ENCODE measurements at regions not wholly inside any gene's neighbourhood (a gene's known extent, or its start where the extent isn't known, plus 50 kb on each side); places are given as distances from the start of the nearest gene placed in this dataset.

GRCh38 chr2:187107001-187107400 lies 258.0 kb upstream of the ZSWIM2 start:
- ATAC-seq (no peak), DNase-seq (ENCODE audit: low spot score) (no peak)
- H3F3A ChIP-seq (replicated peaks; ENCODE audit: low read depth), result no peaks in the 10 kb centered on the region
- no peak for TF ChIP-seq CTCF (conservative IDR thresholded peaks at IDR 0.05; ENCODE audit: low read depth in 2 of 2)
- TF ChIP-seq NANOG (IDR thresholded peaks at IDR 0.05; ENCODE audit: borderline replicate concordance), result no peak
- TF ChIP-seq ZNF114 (CRISPR knock-in tag; IDR thresholded peaks at IDR 0.05), result no peak
- TF ChIP-seq, protein P1, sequence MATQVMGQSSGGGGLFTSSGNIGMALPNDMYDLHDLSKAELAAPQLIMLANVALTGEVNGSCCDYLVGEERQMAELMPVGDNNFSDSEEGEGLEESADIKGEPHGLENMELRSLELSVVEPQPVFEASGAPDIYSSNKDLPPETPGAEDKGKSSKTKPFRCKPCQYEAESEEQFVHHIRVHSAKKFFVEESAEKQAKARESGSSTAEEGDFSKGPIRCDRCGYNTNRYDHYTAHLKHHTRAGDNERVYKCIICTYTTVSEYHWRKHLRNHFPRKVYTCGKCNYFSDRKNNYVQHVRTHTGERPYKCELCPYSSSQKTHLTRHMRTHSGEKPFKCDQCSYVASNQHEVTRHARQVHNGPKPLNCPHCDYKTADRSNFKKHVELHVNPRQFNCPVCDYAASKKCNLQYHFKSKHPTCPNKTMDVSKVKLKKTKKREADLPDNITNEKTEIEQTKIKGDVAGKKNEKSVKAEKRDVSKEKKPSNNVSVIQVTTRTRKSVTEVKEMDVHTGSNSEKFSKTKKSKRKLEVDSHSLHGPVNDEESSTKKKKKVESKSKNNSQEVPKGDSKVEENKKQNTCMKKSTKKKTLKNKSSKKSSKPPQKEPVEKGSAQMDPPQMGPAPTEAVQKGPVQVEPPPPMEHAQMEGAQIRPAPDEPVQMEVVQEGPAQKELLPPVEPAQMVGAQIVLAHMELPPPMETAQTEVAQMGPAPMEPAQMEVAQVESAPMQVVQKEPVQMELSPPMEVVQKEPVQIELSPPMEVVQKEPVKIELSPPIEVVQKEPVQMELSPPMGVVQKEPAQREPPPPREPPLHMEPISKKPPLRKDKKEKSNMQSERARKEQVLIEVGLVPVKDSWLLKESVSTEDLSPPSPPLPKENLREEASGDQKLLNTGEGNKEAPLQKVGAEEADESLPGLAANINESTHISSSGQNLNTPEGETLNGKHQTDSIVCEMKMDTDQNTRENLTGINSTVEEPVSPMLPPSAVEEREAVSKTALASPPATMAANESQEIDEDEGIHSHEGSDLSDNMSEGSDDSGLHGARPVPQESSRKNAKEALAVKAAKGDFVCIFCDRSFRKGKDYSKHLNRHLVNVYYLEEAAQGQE (IDR thresholded peaks at IDR 0.05; ENCODE audit: unreplicated experiment), result no peak
- no peak for TF ChIP-seq CREB1 (CRISPR knock-in tag; IDR thresholded peaks at IDR 0.05; ENCODE audit: low read depth)
- TF ChIP-seq ZNF331 (CRISPR knock-in tag; IDR thresholded peaks at IDR 0.05; ENCODE audit: low read depth), result no peak
- TF ChIP-seq ZNF462 (CRISPR knock-in tag; IDR thresholded peaks at IDR 0.05), result no peak
- TF ChIP-seq JUNB (IDR thresholded peaks at IDR 0.05; ENCODE audit: unreplicated experiment), result no peak
- no peak for TF ChIP-seq EZH2phosphoT487 (IDR thresholded peaks at IDR 0.05; ENCODE audit: unreplicated experiment)
- TF ChIP-seq POLR2AphosphoS5 (IDR thresholded peaks at IDR 0.05; ENCODE audit: low read depth), result no peak
- TF ChIP-seq ETS1 (IDR thresholded peaks at IDR 0.05), result no peak
- no peak for TF ChIP-seq EZH2 (IDR thresholded peaks at IDR 0.05; ENCODE audit: low read depth, unreplicated experiment)
- no peak for TF ChIP-seq STAT1 (IDR thresholded peaks at IDR 0.05; ENCODE audit: unreplicated experiment)
- Mint-ChIP-seq H3K36me3 (ENCODE audit: low read depth) (no peaks in the 10 kb centered on the region), H3K4me3 (no peak overlapping the region), H3K4me1 (no peaks in the 10 kb centered on the region), H3K27me3 (ENCODE audit: insufficient read depth, low read depth, poor library complexity) (no peaks in the 10 kb centered on the region), H3K27ac (no peak overlapping the region), H3K9me3 (no peaks in the 10 kb centered on the region)
- H3K4me3 ChIP-seq, result no peak overlapping the region
- H3K4me2 ChIP-seq, result no peak overlapping the region
- no peak overlapping the region for H3K27ac ChIP-seq (ENCODE audit: low read depth)
- H3K4me1 ChIP-seq (ENCODE audit: insufficient read depth), result no peaks in the 10 kb centered on the region
- H3K36me3 ChIP-seq (ENCODE audit: insufficient read depth), result no peaks in the 10 kb centered on the region
- H4K20me1 ChIP-seq (replicated peaks; ENCODE audit: insufficient read depth), result no peaks in the 10 kb centered on the region
- H2AFZ ChIP-seq, result no peak overlapping the region
- H3K79me2 ChIP-seq (replicated peaks; ENCODE audit: insufficient read depth), result no peaks in the 10 kb centered on the region
- H3K27me3 ChIP-seq (ENCODE audit: insufficient read depth), result no peaks in the 10 kb centered on the region
- no peaks in the 10 kb centered on the region for H3K9me2 ChIP-seq (ENCODE audit: insufficient read depth)

All from GM23338 (cell line).